Thoracic aorta (tissue), 2 donors: ENCODE measurements at regions not wholly inside any gene's neighbourhood (a gene's known extent, or its start where the extent isn't known, plus 50 kb on each side); places are given as distances from the start of the nearest gene placed in this dataset.
"Not testable (repeated sequence)": the region's sequence is repeated elsewhere in the genome, so short reads cannot be mapped to it uniquely, and the experiment has no call there.

Source experiments
- ATAC-seq: fragments of 150-250 bp; one replicate; pipeline ENCODE4 v1.8.0; 2017; ENCODE audit warnings: low read depth; ENCODE audit not compliant: insufficient number of reproducible peaks, low FRiP score
- DNase-seq: peaks from one replicate; pipeline ENCODE4 v3.0.0-alpha.2; 2020; ENCODE audit warnings: low spot score
- H3K27ac ChIP-seq, 2 donors: fragments of 200-600 bp; sonication (generic); 1 replicate in 1 of 2; 2 replicates in 1 of 2; pipeline ENCODE4 v1.5.1; 2016; ENCODE audit warnings: mild to moderate bottlenecking in 2 of 2, moderate library complexity in 2 of 2
- H3K27me3 ChIP-seq: fragments of 200-600 bp; sonication (generic); replicated peaks from 2 replicates; pipeline ENCODE4 v1.6.0; 2016; ENCODE audit warnings: mild to moderate bottlenecking; ENCODE audit not compliant: insufficient read depth
- H3K36me3 ChIP-seq: fragments of 200-600 bp; sonication (generic); one replicate; pipeline ENCODE4 v1.5.1; 2016
- H3K4me1 ChIP-seq, 2 donors: fragments of 200-600 bp; sonication (generic); 1 replicate in 1 of 2; 2 replicates in 1 of 2; pipeline versions ENCODE4 v1.5.1 to v1.6.0; 2016; ENCODE audit warnings: low read depth in 2 of 2, mild to moderate bottlenecking in 1 of 2; ENCODE audit not compliant: control insufficient read depth in 1 of 2
- H3K4me3 ChIP-seq: fragments of 200-600 bp; sonication (generic); 2 replicates; pipeline ENCODE4 v1.5.1; 2016; ENCODE audit warnings: mild to moderate bottlenecking
- H3K9me3 ChIP-seq: fragments of 200-600 bp; sonication (generic); 2 replicates; pipeline ENCODE4 v1.5.1; 2016
- CTCF ChIP-seq: fragments of 200-600 bp; sonication (generic); IDR thresholded peaks from one replicate; pipeline ENCODE4 v1.5.1; 2019; ENCODE audit warnings: antibody characterized with exemption

- H3K4me3 ChIP-seq, H3K36me3 ChIP-seq, H3K27me3 ChIP-seq, H3K9me3 ChIP-seq, H3K27ac ChIP-seq, DNase-seq, H3K4me1 ChIP-seq, ATAC-seq: not testable (repeated sequence)
These were observed 51.2 kb upstream of the MB21D2 start for GRCh38 chr3:192968901-192969300.

- DNase-seq (no peak), ATAC-seq (no peak)
- no peak for TF ChIP-seq CTCF
- no peaks in the 10 kb centered on the region for H3K27me3 ChIP-seq
- H3K36me3 ChIP-seq, result no peaks in the 10 kb centered on the region
- no peak overlapping the region for H3K27ac ChIP-seq
- no peaks in the 10 kb centered on the region for H3K9me3 ChIP-seq
- H3K4me3 ChIP-seq, result no peak overlapping the region
- no peaks in the 10 kb centered on the region for H3K4me1 ChIP-seq
These were observed 63.0 kb upstream of the MB21D2 start for GRCh38 chr3:192980632-192981031.

GRCh38 chr3:192986379-192986778 is 68.7 kb upstream of the MB21D2 start:
- DNase-seq, result no peak
- Histone ChIP-seq H3K27me3 (no peaks in the 10 kb centered on the region), H3K36me3 (no peaks in the 10 kb centered on the region), H3K9me3 (no peaks in the 10 kb centered on the region), H3K27ac (no peak overlapping the region), H3K4me3 (no peak overlapping the region), H3K4me1 (no peaks in the 10 kb centered on the region)
- ATAC-seq, result no peak
- no peak for TF ChIP-seq CTCF

GRCh38 chr3:192991356-192991755 is 73.7 kb upstream of the MB21D2 start:
- Histone ChIP-seq H3K4me1 (no peaks in the 10 kb centered on the region), H3K27me3 (no peaks in the 10 kb centered on the region), H3K4me3 (no peak overlapping the region), H3K27ac (no peak overlapping the region), H3K36me3 (no peaks in the 10 kb centered on the region), H3K9me3 (no peaks in the 10 kb centered on the region)
- DNase-seq (no peak), ATAC-seq (no peak)
- TF ChIP-seq CTCF, result no peak

- Histone ChIP-seq H3K4me1 (no peaks in the 10 kb centered on the region), H3K36me3 (no peaks in the 10 kb centered on the region), H3K4me3 (no peak overlapping the region), H3K27ac (no peak overlapping the region), H3K9me3 (no peaks in the 10 kb centered on the region), H3K27me3 (no peaks in the 10 kb centered on the region)
- no peak for DNase-seq
- TF ChIP-seq CTCF, result no peak
- ATAC-seq, result no peak
These were observed 74.7 kb upstream of the MB21D2 start for GRCh38 chr3:192992361-192992760.

GRCh38 chr3:192993411-192993810 is 75.8 kb upstream of the MB21D2 start:
- no peaks in the 10 kb centered on the region for H3K9me3 ChIP-seq
- H3K27me3 ChIP-seq, result no peaks in the 10 kb centered on the region
- H3K4me1 ChIP-seq, result no peaks in the 10 kb centered on the region
- no peak for ATAC-seq
- H3K36me3 ChIP-seq, result no peaks in the 10 kb centered on the region
- no peak overlapping the region for H3K4me3 ChIP-seq
- no peak for DNase-seq
- H3K27ac ChIP-seq, result no peak overlapping the region
- no peak for TF ChIP-seq CTCF

GRCh38 chr3:193001113-193001512 is 83.5 kb upstream of the MB21D2 start:
- H3K36me3 ChIP-seq, H3K4me1 ChIP-seq, H3K27me3 ChIP-seq, H3K4me3 ChIP-seq, H3K9me3 ChIP-seq, ATAC-seq, H3K27ac ChIP-seq, DNase-seq: not testable (repeated sequence)

- not testable (repeated sequence) for ATAC-seq, H3K36me3 ChIP-seq, H3K27me3 ChIP-seq, H3K4me1 ChIP-seq, H3K27ac ChIP-seq, H3K9me3 ChIP-seq, DNase-seq, H3K4me3 ChIP-seq
These were observed 86.0 kb upstream of the MB21D2 start for GRCh38 chr3:193003624-193004023.
